Fibroblast of pulmonary artery (primary cell): ENCODE measurements at regions not wholly inside any gene's neighbourhood (a gene's known extent, or its start where the extent isn't known, plus 50 kb on each side); places are given as distances from the start of the nearest gene placed in this dataset.

ENCODE experiments used
- DNase-seq: peaks from one replicate; pipeline ENCODE4 v3.0.0-alpha.2; 2010; ENCODE audit warnings: low read depth
- H3K4me3 ChIP-seq: replicated peaks from 2 replicates; pipeline ENCODE4 v1.5.1; 2011; ENCODE audit warnings: low read depth, mild to moderate bottlenecking, control low read depth, low read length, moderate library complexity
- TF ChIP-seq, protein P1 (sequence below): IDR thresholded peaks from 2 replicates; pipeline ENCODE4 v1.5.1; 2011; ENCODE audit warnings: mild to moderate bottlenecking, control low read depth, low read length, inconsistent platforms; ENCODE audit errors: missing control alignments

GRCh38 chr3:68479779-68480178 lies 452.6 kb downstream of the TAFA4 start:
- H3K4me3 ChIP-seq: no peak overlapping the region
- TF ChIP-seq, protein P1, sequence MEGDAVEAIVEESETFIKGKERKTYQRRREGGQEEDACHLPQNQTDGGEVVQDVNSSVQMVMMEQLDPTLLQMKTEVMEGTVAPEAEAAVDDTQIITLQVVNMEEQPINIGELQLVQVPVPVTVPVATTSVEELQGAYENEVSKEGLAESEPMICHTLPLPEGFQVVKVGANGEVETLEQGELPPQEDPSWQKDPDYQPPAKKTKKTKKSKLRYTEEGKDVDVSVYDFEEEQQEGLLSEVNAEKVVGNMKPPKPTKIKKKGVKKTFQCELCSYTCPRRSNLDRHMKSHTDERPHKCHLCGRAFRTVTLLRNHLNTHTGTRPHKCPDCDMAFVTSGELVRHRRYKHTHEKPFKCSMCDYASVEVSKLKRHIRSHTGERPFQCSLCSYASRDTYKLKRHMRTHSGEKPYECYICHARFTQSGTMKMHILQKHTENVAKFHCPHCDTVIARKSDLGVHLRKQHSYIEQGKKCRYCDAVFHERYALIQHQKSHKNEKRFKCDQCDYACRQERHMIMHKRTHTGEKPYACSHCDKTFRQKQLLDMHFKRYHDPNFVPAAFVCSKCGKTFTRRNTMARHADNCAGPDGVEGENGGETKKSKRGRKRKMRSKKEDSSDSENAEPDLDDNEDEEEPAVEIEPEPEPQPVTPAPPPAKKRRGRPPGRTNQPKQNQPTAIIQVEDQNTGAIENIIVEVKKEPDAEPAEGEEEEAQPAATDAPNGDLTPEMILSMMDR: no peak

GRCh38 chr3:68468695-68469375 lies 463.5 kb downstream of the TAFA4 start:
- TF ChIP-seq, protein P1: no peak

More at GRCh38 chr3:68479779-68480178, 452.6 kb downstream of the TAFA4 start:
- no peak for DNase-seq

DNA sequence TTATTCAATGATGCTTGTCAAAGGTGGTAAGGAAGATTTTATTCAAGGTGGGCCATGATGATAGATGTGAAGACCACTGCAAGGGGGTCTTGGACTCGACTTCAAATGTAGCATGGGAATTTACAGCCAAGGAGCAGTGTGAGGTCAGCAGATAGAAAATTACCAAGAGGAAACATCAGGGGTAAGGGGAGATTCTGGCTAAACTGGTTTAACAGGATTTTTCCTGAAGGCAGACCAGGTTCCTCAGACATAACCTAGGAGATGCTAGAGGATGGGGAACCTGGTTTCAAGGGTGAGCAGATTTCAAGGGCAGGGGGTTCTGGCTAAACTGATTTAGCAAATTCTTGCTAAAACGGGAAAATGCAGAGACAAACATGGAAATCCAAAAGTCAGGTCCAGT lies 464.9 kb downstream of the TAFA4 start:
- DNase-seq: no peak
- TF ChIP-seq, protein P1: no peak
- no peak overlapping the region for H3K4me3 ChIP-seq

More at GRCh38 chr3:68468695-68469375, 463.5 kb downstream of the TAFA4 start:
- no peak for DNase-seq
- H3K4me3 ChIP-seq: no peak overlapping the region

DNA sequence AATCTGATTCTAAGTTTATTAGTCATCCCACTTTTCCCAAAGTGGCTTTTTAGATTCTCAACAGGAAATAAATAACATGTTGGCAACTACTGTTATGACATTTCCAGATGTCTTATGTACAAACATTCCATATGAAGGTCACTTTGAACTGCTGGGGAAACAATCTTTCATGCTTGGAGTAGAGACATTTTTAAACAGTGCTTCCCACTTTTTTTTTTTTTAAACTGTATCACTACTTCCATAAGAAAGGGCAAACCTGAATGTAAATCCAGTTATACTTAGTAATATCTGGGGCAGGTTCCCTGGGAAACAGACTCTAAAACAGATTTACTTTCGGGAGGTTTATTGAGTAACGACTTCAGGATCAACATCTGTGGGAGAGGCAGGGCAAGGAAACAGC lies 473.8 kb downstream of the TAFA4 start:
- TF ChIP-seq, protein P1: no peak
- no peak overlapping the region for H3K4me3 ChIP-seq
- no peak for DNase-seq

DNA sequence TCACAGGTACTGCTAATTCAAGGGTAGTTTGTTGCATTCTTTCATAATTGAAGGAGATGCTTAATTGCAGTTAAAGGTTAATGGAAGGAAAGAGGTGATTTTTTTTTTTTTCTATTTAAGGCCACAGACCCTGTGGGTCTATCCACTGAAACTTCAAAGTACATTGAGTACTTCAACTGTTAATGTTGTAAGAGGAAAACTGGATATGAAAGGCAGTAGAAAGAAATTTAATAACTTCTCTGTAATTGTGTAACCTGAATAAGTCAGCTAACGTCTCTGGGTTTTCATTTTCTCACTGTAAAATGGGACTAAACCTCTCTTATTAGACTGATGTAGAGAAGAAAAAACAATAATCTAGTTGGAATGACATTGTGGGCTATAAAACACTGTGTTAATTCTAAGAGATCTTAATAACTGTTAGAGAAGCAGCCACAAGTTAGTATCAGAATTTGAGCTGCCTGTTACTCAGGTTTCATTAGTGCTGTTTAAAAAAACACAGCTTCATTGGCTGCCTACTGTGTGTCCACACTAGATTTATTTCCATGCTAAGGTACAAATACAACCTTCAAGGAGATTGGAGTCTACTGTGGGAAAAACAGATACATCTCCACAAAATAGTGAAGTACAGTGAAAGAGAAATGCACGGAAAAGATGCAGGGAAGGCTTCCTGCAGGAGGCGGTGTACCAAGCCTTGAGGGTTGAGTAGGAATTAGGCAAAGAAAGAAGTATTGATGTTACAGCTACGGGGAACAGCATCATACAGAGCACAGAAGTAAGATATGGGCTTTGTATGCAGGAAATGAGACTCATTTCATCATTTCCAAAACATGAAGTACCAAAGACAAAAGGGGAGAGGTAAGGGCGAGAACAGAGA lies 483.6 kb downstream of the TAFA4 start:
- DNase-seq: no peak
- TF ChIP-seq, protein P1: no peak

GRCh38 chr3:68447885-68448284 lies 484.5 kb downstream of the TAFA4 start:
- DNase-seq: no peak
- TF ChIP-seq, protein P1: no peak
- no peak overlapping the region for H3K4me3 ChIP-seq

More for the DNA sequence above, 483.6 kb downstream of the TAFA4 start:
- H3K4me3 ChIP-seq: no peak overlapping the region
